ENCODE measurements at regions not wholly inside any gene's neighbourhood (a gene's known extent, or its start where the extent isn't known, plus 50 kb on each side); places are given as distances from the start of the nearest gene placed in this dataset.

GRCh38 chr22:22089459-22090308 is 107.1 kb upstream of the TOP3B start:
- H3F3A ChIP-seq (ENCODE audit: insufficient read depth, low read length, poor library complexity, severe bottlenecking) = no peaks in the 10 kb centered on the region
- no peak overlapping the region for H3K9ac ChIP-seq (ENCODE audit: low read length)
- H2AFZ ChIP-seq (ENCODE audit: low read depth, low read length) = no peak overlapping the region
- no peaks in the 10 kb centered on the region for H4K20me1 ChIP-seq (ENCODE audit: insufficient read depth)
- TF ChIP-seq EZH2 (IDR thresholded peaks at IDR 0.05; ENCODE audit: borderline replicate concordance, insufficient read depth, low read length, poor library complexity, severe bottlenecking) (no peak), TAF1 (IDR thresholded peaks at IDR 0.05; ENCODE audit: low read depth) (no peak), MXI1 (conservative IDR thresholded peaks at IDR 0.05; ENCODE audit: poor library complexity, severe bottlenecking) (no peak), CTCF (IDR thresholded peaks at IDR 0.05; ENCODE audit: poor library complexity, severe bottlenecking) (no peak), EP300 (conservative IDR thresholded peaks at IDR 0.05; ENCODE audit: poor library complexity, severe bottlenecking) (no peak), POLR2AphosphoS5 (IDR thresholded peaks at IDR 0.05) (no peak), REST (IDR thresholded peaks at IDR 0.05; ENCODE audit: borderline replicate concordance) (no peak), SMC3 (conservative IDR thresholded peaks at IDR 0.05; ENCODE audit: poor library complexity) (no peak), RAD21 (conservative IDR thresholded peaks at IDR 0.05) (no peak)
- H3K36me3 ChIP-seq (ENCODE audit: insufficient read depth, low read length) = no peaks in the 10 kb centered on the region
- no peaks in the 10 kb centered on the region for H3K9me3 ChIP-seq (ENCODE audit: low read length)
- no peak overlapping the region for H3K4me3 ChIP-seq (ENCODE audit: low read length)
- H3K27ac ChIP-seq (ENCODE audit: low read length) = no peak overlapping the region
- peaks cover 26% of the 10 kb centered on the region for H3K27me3 ChIP-seq (ENCODE audit: insufficient read depth, low read depth, low read length)
- H3K79me2 ChIP-seq (replicated peaks; ENCODE audit: insufficient read depth, low read length) = no peaks in the 10 kb centered on the region
- no peaks in the 10 kb centered on the region for H3K9me2 ChIP-seq (ENCODE audit: insufficient read depth, low read length)
- no peak overlapping the region for H3K4me2 ChIP-seq (ENCODE audit: low read length)

- Histone ChIP-seq H3K27me3 (ENCODE audit: insufficient read depth, low read depth, low read length) (peaks cover 31% of the 10 kb centered on the region), H3F3A (ENCODE audit: insufficient read depth, low read length, poor library complexity, severe bottlenecking) (no peaks in the 10 kb centered on the region)
Measured at GRCh38 chr22:22088658-22089458, 106.3 kb upstream of the TOP3B start.

More at GRCh38 chr22:22088658-22089458, 106.3 kb upstream of the TOP3B start:
- Histone ChIP-seq H3K27ac (ENCODE audit: low read length) (no peak overlapping the region), H3K36me3 (ENCODE audit: insufficient read depth, low read length) (no peaks in the 10 kb centered on the region), H2AFZ (ENCODE audit: low read depth, low read length) (no peak overlapping the region), H3K9ac (ENCODE audit: low read length) (no peak overlapping the region), H4K20me1 (ENCODE audit: insufficient read depth) (no peaks in the 10 kb centered on the region), H3K4me2 (ENCODE audit: low read length) (no peak overlapping the region), H3K4me3 (ENCODE audit: low read length) (no peak overlapping the region), H3K79me2 (replicated peaks; ENCODE audit: insufficient read depth, low read length) (no peaks in the 10 kb centered on the region), H3K9me3 (ENCODE audit: low read length) (no peaks in the 10 kb centered on the region), H3K9me2 (ENCODE audit: insufficient read depth, low read length) (no peaks in the 10 kb centered on the region)
- no peak for TF ChIP-seq EP300 (conservative IDR thresholded peaks at IDR 0.05; ENCODE audit: poor library complexity, severe bottlenecking)
- no peak for TF ChIP-seq POLR2AphosphoS5 (IDR thresholded peaks at IDR 0.05)
- no peak for TF ChIP-seq MXI1 (conservative IDR thresholded peaks at IDR 0.05; ENCODE audit: poor library complexity, severe bottlenecking)
